NAMALWA (cell line): ENCODE measurements at regions not wholly inside any gene's neighbourhood (a gene's known extent, or its start where the extent isn't known, plus 50 kb on each side); places are given as distances from the start of the nearest gene placed in this dataset.

ENCODE experiments used
- DNase-seq: peaks from one replicate; pipeline ENCODE4 v3.0.0-alpha.2; 2015; ENCODE audit warnings: low spot score

- no peak for DNase-seq
Observed at GRCh38 chr3:36269274-36269673, 111.0 kb upstream of the STAC start.

- no peak for DNase-seq
Observed at GRCh38 chr3:36282766-36283165, 97.5 kb upstream of the STAC start.

- no peak for DNase-seq
Observed at GRCh38 chr3:36295296-36295695, 85.0 kb upstream of the STAC start.

GRCh38 chr3:36297195-36297594, 83.1 kb upstream of the STAC start:
- no peak for DNase-seq

- DNase-seq = no peak
Observed at GRCh38 chr3:36298188-36298587, 82.1 kb upstream of the STAC start.

GRCh38 chr3:36302158-36302509, 78.2 kb upstream of the STAC start:
- DNase-seq = no peak

GRCh38 chr3:36302626-36303025, 77.7 kb upstream of the STAC start:
- no peak for DNase-seq

- DNase-seq = no peak
Observed at GRCh38 chr3:36303286-36303685, 77.0 kb upstream of the STAC start.

GRCh38 chr3:36305929-36306520, 74.3 kb upstream of the STAC start:
- DNase-seq = no peak

GRCh38 chr3:36309092-36309491, 71.2 kb upstream of the STAC start:
- no peak for DNase-seq

GRCh38 chr3:36312351-36312750, 68.0 kb upstream of the STAC start:
- DNase-seq = no peak

- no peak for DNase-seq
Observed at GRCh38 chr3:36317915-36318314, 62.4 kb upstream of the STAC start.

- DNase-seq = no peak
Observed at GRCh38 chr3:36318621-36319200, 61.6 kb upstream of the STAC start.

GRCh38 chr3:36319680-36320079, 60.6 kb upstream of the STAC start:
- no peak for DNase-seq
